GM12892 (cell line): ENCODE measurements at regions not wholly inside any gene's neighbourhood (a gene's known extent, or its start where the extent isn't known, plus 50 kb on each side); places are given as distances from the start of the nearest gene placed in this dataset.

Experiments
- POLR2A ChIP-seq: IDR thresholded peaks from 2 replicates; pipeline ENCODE4 v1.6.1; 2011; ENCODE audit warnings: low read depth, low read length, control low read depth
- POLR2AphosphoS5 ChIP-seq: IDR thresholded peaks from 2 replicates; pipeline ENCODE4 v1.6.1; 2011; ENCODE audit warnings: low read depth, low read length, control low read depth
- TAF1 ChIP-seq: IDR thresholded peaks from 2 replicates; pipeline ENCODE4 v1.6.1; 2011; ENCODE audit warnings: low read depth, mild to moderate bottlenecking, control low read depth, low read length, borderline replicate concordance

DNA sequence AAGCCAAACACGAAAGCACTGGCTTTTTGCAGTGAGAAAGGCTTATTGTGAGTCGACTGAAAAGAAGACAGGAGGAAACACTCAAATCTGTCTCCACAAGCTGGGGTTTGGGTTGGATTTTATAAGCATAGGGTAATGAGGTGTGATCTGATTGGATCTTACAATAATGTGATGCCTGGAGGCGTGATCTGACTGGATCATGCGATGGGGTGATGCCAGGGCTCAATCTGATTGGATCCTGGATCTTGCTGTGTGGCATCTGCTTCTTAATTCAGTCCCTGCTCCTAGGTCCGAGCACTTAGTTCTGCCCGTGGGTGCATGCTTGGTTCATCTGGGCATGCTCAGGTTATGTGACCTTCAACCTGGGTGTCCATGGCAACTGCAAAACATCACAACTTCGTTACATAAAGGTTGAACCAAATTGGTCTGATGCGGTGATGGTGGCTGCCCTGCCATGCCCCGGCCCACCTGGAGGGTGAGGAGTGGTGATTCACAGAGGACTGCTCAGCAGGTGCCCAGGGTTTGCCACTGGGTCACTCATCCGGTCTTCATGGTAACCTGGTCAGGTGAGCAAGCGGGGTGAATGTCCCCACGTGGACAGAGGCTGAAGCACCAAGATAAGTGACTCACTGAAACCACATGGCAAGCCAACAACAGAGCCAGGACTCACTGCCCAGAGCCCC lies 111.0 kb downstream of the KCNF1 start:
- TF ChIP-seq TAF1, result no peak
- TF ChIP-seq POLR2A, result no peak
- no peak for TF ChIP-seq POLR2AphosphoS5
